ENCODE measurements at regions not wholly inside any gene's neighbourhood (a gene's known extent, or its start where the extent isn't known, plus 50 kb on each side); places are given as distances from the start of the nearest gene placed in this dataset.

DNA sequence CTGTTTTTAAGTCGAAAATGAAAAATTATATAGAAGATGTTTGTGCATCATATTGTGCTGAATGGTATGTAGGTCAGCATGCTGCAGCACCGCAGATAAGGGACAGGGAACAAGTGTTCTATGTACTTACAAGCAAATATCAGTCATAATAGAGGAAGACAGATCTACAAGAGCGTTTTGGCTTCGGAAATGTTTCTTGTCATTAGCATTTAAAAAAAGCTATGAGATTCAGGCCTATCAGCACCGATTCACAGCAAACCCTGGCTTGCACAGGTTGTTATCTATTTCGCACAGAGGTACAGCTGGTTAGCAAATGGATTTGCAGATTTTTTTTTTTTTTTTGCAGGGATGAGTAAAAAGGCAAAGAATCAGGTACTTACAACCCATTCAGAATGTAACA is 204.2 kb upstream of the TBC1D5 start:
- no peak for TF ChIP-seq CTCF (IDR thresholded peaks at IDR 0.05)
- TF ChIP-seq POLR2AphosphoS5 (IDR thresholded peaks at IDR 0.05): no peak
